Naive thymus-derived CD8-positive, alpha-beta T cell (primary cell): ENCODE measurements at regions not wholly inside any gene's neighbourhood (a gene's known extent, or its start where the extent isn't known, plus 50 kb on each side); places are given as distances from the start of the nearest gene placed in this dataset.
"Not testable (repeated sequence)": the region's sequence is repeated elsewhere in the genome, so short reads cannot be mapped to it uniquely, and the experiment has no call there.

Experiments used
- ATAC-seq, 2 donors: fragments of 150-1000 bp; cut with Tn5 transposase in 1 of 2; sonication (Bioruptor Pico), chemical (Tn5 transposase) in 1 of 2; 1 replicate in 1 of 2; 2 replicates in 1 of 2; pipeline ENCODE4 v1.10.0; 2021; ENCODE audit warnings: mild to moderate bottlenecking in 2 of 2, moderate library complexity in 2 of 2
- POLR2A ChIA-PET: fragments of 350-600 bp; sonication (Branson Sonifier 250); formaldehyde crosslinking; loops from one replicate; lab custom pipeline; 2021; ENCODE audit warnings: antibody characterized with exemption; lab: Charles Lee
- DNase-seq, 10 donors: peaks; one replicate each; pipeline versions ENCODE4 v3.0.0 to v3.0.0-alpha.2; 2020 to 2022
- H3K27ac Mint-ChIP-seq, 10 donors: one replicate each; pipeline ENCODE4 v1.8.0; 2020 to 2022; ENCODE audit warnings: mild to moderate bottlenecking in 10 of 10, mixed read lengths in 10 of 10, moderate library complexity in 4 of 10, inconsistent platforms in 1 of 10
- H3K27me3 Mint-ChIP-seq, 5 donors: one replicate each; pipeline ENCODE4 v1.8.0; 2021 to 2022; ENCODE audit warnings: mixed read lengths in 5 of 5
- H3K36me3 Mint-ChIP-seq, 3 donors: one replicate each; pipeline ENCODE4 v1.8.0; 2020 to 2022; ENCODE audit warnings: mixed read lengths in 3 of 3, mild to moderate bottlenecking in 2 of 3, inconsistent platforms in 1 of 3
- H3K4me1 Mint-ChIP-seq, 4 donors: one replicate each; pipeline ENCODE4 v1.8.0; 2021 to 2022; ENCODE audit warnings: mixed read lengths in 4 of 4
- H3K4me3 Mint-ChIP-seq, 10 donors: one replicate each; pipeline ENCODE4 v1.8.0; 2020 to 2022; ENCODE audit warnings: mild to moderate bottlenecking in 10 of 10, mixed read lengths in 10 of 10, moderate library complexity in 6 of 10, inconsistent platforms in 1 of 10
- H3K9me3 Mint-ChIP-seq, 9 donors: one replicate each; pipeline ENCODE4 v1.8.0; 2020 to 2022; ENCODE audit warnings: mixed read lengths in 9 of 9, mild to moderate bottlenecking in 3 of 9, inconsistent platforms in 1 of 9, moderate library complexity in 1 of 9

DNA sequence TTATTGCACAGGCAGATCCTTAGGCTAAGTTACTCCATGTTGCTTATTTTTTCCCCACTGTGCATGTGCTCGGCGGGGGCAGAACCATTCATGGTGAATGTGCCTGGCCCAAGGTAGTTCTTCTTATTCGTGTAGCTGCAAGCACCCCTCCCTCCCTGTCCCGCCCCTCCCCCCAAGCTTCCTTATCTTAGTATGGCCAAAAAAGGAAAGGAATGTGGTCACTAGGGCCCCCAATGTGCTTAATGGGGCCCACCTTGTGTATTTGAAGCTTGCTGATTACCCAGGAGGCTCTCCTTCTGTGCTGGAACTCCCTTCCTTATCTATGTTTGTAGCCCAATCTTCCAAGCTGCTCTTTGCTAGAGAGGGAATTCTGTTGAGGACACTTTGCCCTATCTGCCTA lies 1259.7 kb upstream of the RAG2 start:
- DNase-seq: no peak
- POLR2A ChIA-PET: no interaction called here
- Mint-ChIP-seq H3K4me1 (no peaks in the 10 kb centered on the region), H3K27ac (no peak overlapping the region), H3K9me3 (peaks cover 3 to 33% (median 9%) of the 10 kb centered on the region in 9 donors), H3K27me3 (no peaks in the 10 kb centered on the region), H3K4me3 (no peak overlapping the region), H3K36me3 (no peaks in the 10 kb centered on the region)
- ATAC-seq: no peak

DNA sequence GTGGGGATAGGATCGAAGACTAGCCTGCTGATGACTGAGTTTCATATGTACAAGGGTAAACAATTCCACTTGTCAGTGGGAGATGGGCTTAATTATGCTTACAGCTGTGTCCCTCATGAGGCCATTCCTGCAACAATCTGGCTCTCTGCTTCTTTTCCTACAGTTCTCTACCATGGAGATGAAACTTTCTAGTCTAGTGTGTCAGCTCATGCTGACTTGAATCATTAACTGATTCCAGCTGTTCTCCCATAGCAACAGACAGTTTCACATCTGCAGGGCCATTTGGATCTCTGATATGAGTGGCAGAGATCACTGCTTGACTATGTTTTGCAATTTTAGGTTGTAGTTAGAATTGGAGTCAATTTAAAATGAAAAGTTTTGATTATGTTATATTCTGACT lies 1251.7 kb upstream of the RAG2 start:
- no peaks in the 10 kb centered on the region for H3K36me3 Mint-ChIP-seq
- H3K9me3 Mint-ChIP-seq: peaks cover 0 to 16% (median 3%) of the 10 kb centered on the region in 9 donors
- H3K27ac Mint-ChIP-seq: no peak overlapping the region
- DNase-seq: no peak
- H3K4me1 Mint-ChIP-seq: no peaks in the 10 kb centered on the region
- H3K4me3 Mint-ChIP-seq: no peak overlapping the region
- POLR2A ChIA-PET: no interaction called here
- ATAC-seq: no peak
- H3K27me3 Mint-ChIP-seq: no peaks in the 10 kb centered on the region

DNA sequence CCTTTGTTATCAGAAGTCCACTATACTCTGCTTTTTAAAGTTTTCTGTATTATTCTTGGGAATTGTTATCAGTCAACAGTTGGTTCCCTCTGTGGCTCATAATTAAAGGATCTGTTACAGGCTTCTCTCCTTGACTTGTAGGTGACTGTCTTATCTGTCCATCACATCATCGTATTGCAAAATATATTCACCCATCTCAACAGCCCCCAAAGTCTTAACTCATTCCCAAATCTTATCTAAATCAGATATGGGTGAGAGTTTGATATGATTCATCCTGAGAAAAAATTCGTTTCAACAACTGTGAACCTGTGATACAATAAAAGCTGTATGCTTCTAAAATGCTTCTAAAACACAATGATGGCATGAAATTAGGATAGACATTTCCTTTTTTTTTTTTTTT lies 1245.6 kb upstream of the RAG2 start:
- ATAC-seq (no peak), DNase-seq (no peak)
- H3K9me3 Mint-ChIP-seq: peaks cover 0 to 21% (median 6%) of the 10 kb centered on the region in 9 donors
- no peaks in the 10 kb centered on the region for H3K27me3 Mint-ChIP-seq
- H3K4me3 Mint-ChIP-seq: no peak overlapping the region
- no peak overlapping the region for H3K27ac Mint-ChIP-seq
- no peaks in the 10 kb centered on the region for H3K4me1 Mint-ChIP-seq
- no peaks in the 10 kb centered on the region for H3K36me3 Mint-ChIP-seq
- POLR2A ChIA-PET: no interaction called here

DNA sequence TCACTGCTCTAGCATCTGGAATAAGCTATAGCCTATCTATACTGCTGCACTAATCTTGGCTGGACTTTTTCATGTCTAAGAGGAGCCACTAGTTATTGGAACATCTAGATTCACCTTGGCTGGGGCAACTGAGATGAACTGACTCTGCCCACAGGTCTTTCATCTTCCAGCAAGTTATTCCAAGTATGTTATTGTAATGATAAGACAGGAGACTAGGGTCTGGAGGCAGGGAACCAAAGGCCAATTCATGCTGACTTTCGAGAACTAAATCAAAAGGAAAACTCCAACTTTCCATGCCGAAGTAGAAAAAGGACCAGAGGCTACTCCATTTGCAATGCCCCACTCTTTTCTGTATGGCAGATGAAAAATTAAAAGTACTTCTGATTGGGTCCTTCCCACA lies 1243.0 kb upstream of the RAG2 start:
- DNase-seq: no peak
- Mint-ChIP-seq H3K36me3 (no peaks in the 10 kb centered on the region), H3K27ac (no peak overlapping the region)

DNA sequence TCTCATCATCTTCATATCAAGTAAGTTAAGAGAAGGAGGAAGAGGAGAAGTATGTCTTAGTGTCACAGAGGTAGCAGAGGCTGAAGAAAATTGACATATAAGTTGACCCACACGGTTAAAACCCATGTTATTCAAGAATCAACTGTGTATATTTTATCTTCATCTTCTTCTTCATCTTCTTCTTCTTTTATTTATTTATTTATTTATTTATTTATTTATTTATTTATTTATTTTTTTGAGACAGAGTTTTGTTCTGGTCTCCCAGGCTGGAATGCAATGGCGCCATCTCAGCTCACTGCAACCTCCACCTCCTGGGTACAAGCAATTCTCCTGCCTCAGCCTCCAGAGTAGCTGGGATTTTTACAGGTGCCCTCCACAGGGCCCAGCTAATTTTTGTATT lies 1242.3 kb upstream of the RAG2 start:
- POLR2A ChIA-PET, H3K27ac Mint-ChIP-seq, ATAC-seq, H3K4me3 Mint-ChIP-seq, H3K4me1 Mint-ChIP-seq, H3K36me3 Mint-ChIP-seq, DNase-seq, H3K27me3 Mint-ChIP-seq: not testable (repeated sequence)
- peaks cover 0 to 20% (median 7%) of the 10 kb centered on the region in 9 donors for H3K9me3 Mint-ChIP-seq

More for the DNA sequence above, 1243.0 kb upstream of the RAG2 start:
- peaks cover 0 to 21% (median 6%) of the 10 kb centered on the region in 9 donors for H3K9me3 Mint-ChIP-seq
- no peak overlapping the region for H3K4me3 Mint-ChIP-seq
- POLR2A ChIA-PET: no interaction called here
- no peaks in the 10 kb centered on the region for H3K27me3 Mint-ChIP-seq
- no peak for ATAC-seq
- H3K4me1 Mint-ChIP-seq: no peaks in the 10 kb centered on the region

DNA sequence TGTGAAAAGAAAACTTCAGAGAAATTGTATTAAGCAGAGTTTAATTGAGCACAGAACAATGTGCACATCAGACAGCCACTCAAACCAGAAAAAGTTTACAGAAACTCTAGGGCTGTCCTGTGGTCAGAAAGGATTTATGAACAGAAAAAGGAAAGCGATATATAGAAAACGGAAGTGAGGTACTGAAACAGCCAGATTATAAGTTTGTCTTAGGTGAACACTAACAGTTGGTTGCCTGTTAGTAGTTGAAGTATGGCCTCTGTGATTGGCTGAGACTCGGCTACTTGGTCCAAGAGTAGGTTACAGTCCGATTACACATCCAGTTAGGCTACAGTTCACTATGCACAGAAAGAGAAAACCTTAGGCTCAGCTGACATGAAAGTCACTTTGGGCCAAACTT lies 1232.5 kb upstream of the RAG2 start:
- H3K36me3 Mint-ChIP-seq: no peaks in the 10 kb centered on the region
- POLR2A ChIA-PET: no interaction called here

DNA sequence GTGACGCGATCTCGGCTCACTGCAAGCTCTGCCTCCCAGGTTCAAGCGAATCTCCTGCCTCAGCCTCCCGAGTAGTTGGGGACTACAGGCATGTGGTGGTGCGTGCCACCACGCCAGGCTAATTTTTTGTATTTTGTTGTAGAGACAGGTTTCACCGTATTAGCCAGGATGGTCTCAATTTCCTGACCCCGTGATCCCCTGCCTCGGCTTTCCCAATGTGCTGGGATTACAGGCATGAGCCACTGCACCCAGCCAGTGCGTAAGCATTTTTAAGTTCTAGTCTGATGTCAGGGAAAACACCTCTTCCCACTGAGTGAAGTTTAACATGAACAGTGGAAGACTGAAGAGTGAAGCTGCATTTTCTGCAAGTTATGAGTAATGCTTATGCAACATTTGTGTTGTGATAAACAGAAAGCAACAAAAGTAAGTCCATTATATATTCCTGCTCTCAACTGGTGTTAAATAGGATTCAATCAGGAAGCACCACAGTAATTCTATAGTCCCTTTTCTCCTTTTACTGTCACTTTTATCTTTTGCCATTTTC lies 1219.8 kb upstream of the RAG2 start:
- no peak for ATAC-seq
- Mint-ChIP-seq H3K27ac (no peak overlapping the region), H3K4me1 (no peaks in the 10 kb centered on the region), H3K4me3 (no peak overlapping the region), H3K27me3 (no peaks in the 10 kb centered on the region), H3K36me3 (no peaks in the 10 kb centered on the region), H3K9me3 (peaks cover 0 to 41% (median 7%) of the 10 kb centered on the region in 9 donors)
- POLR2A ChIA-PET: no interaction called here
- DNase-seq: peak in 1 of 10 donors; percentile 35

More for the DNA sequence above, 1232.5 kb upstream of the RAG2 start:
- H3K27me3 Mint-ChIP-seq: no peaks in the 10 kb centered on the region
- H3K4me3 Mint-ChIP-seq: no peak overlapping the region
- no peak for ATAC-seq
- no peaks in the 10 kb centered on the region for H3K4me1 Mint-ChIP-seq
- DNase-seq: no peak
- H3K9me3 Mint-ChIP-seq: peaks cover 0 to 19% (median 3%) of the 10 kb centered on the region in 9 donors
- no peak overlapping the region for H3K27ac Mint-ChIP-seq

DNA sequence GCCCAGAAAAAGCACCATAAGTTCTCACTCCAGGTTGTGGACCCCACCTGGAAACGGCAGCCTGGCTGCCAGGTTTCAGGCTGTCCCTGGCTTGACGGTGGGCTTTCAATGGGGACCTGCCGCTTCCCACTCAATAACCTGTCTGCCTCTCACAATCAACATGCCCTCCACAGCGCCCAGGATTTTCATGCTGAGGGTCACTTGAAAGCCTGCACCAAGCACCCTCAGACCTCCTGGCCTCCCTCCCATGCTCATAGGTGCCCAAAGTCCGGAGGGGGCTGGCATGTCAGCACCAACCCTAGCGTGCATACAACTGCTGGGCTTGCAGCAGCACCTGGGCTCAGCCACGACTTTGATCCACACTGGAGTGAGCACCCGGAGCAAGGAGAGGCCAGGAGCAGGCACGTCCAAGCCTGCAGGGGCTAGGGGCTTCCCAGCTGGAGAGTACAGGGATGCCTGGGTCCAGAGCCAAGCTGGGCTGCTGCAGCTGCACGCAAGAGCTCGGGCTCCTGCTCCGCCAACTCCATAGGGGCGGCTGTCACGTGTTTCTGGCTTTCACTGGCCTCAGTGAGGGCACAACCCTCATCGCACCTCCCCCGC lies 1214.3 kb upstream of the RAG2 start:
- H3K9me3 Mint-ChIP-seq: peaks cover 0 to 16% (median 4%) of the 10 kb centered on the region in 9 donors
- peak in 1 of 10 donors; percentile 52 for DNase-seq

DNA sequence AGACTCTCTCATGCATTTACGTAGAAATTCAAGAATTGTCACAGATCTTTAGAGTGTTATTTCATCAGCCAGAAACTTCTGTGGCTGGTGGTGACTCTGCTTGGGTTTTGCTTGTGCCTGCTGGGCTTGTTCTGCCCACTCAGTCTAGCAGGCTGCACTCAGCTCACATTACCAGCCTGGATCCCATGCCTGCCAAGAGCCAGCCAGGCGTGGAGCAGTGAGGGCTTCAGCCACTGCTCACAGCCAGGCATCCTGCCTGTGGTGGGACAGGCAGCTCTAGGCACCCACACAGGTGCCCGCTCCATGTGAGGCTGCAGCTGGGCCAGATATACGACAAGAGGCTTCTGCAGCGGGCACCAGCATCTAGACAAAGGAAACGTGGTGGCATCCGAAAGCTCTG lies 1213.3 kb upstream of the RAG2 start:
- Mint-ChIP-seq H3K9me3 (peaks cover 0 to 16% (median 4%) of the 10 kb centered on the region in 9 donors), H3K36me3 (no peaks in the 10 kb centered on the region), H3K27ac (no peak overlapping the region), H3K27me3 (no peaks in the 10 kb centered on the region), H3K4me1 (no peaks in the 10 kb centered on the region), H3K4me3 (no peak overlapping the region)
- ATAC-seq (no peak), DNase-seq (peak in 1 of 10 donors; percentile 26)
- POLR2A ChIA-PET: no interaction called here

More for the DNA sequence above, 1214.3 kb upstream of the RAG2 start:
- no peak for ATAC-seq
- H3K27ac Mint-ChIP-seq: no peak overlapping the region
- H3K4me1 Mint-ChIP-seq: no peaks in the 10 kb centered on the region
- H3K27me3 Mint-ChIP-seq: no peaks in the 10 kb centered on the region
- H3K4me3 Mint-ChIP-seq: no peak overlapping the region
- no peaks in the 10 kb centered on the region for H3K36me3 Mint-ChIP-seq
- POLR2A ChIA-PET: no interaction called here

DNA sequence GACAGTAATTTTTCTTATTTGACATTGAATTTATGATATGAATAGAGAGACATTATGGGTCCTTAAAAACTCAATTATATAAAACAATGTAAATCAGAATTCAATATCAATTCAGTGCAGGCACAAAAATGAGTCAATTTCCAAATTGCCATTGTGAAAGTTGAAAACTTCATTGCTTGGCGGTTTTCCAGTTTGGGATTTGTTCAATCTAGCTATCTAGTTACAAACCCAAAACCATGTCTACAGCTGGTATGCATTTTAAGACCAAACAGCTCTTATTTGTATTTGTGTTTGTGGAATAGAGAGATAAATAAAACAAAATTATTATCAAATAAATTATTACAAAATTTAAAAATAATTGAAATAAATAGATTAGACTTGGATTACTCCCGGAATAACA lies 1206.6 kb upstream of the RAG2 start:
- POLR2A ChIA-PET: no interaction called here
- Mint-ChIP-seq H3K27me3 (no peaks in the 10 kb centered on the region), H3K9me3 (peaks cover 0 to 21% (median 7%) of the 10 kb centered on the region in 9 donors), H3K36me3 (peaks cover 0 to 4% (median 0%) of the 10 kb centered on the region in 3 donors), H3K27ac (no peak overlapping the region), H3K4me1 (no peaks in the 10 kb centered on the region), H3K4me3 (no peak overlapping the region)
- no peak for ATAC-seq
- DNase-seq: no peak

DNA sequence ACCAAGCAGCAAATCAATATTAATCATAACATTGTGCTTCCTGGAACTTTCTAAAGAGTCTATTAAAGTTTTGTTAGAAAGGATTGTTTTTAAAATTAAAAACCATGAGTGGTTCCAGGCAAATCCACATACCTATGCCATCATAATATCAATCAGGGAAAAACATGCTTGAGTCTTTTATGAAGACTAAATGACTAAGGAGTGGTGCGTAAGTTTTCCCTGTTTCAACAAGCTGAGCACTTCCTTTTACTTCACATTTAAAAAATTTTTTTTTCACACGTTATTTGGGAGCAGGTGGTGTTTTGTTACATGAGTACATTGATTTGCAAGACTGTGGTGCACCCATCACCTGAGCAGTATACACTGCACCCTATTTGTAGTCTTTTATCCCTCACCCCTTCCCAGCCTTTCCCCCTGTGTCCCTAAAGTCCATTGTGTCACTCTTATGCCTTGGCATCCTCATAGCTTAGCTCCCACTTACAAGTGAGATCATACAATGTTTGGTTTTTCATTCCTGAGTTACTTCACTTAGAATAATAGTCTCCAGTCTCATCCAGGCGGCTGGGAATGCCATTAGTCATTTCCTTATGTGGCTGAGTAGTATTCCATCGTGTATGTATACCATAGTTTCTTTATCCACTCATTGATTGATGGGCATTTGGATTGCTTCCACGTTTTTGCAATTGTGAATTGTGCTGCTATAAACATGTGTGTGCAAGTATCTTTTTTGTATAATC lies 1190.3 kb upstream of the RAG2 start:
- peaks cover 14 to 46% (median 21%) of the 10 kb centered on the region in 9 donors for H3K9me3 Mint-ChIP-seq
- H3K27ac Mint-ChIP-seq: no peak overlapping the region
- peaks cover 0 to 10% (median 0%) of the 10 kb centered on the region in 3 donors for H3K36me3 Mint-ChIP-seq
- POLR2A ChIA-PET: no interaction called here
- no peak for ATAC-seq
- no peaks in the 10 kb centered on the region for H3K27me3 Mint-ChIP-seq
- DNase-seq: no peak
- no peak overlapping the region for H3K4me3 Mint-ChIP-seq
- H3K4me1 Mint-ChIP-seq: no peaks in the 10 kb centered on the region

DNA sequence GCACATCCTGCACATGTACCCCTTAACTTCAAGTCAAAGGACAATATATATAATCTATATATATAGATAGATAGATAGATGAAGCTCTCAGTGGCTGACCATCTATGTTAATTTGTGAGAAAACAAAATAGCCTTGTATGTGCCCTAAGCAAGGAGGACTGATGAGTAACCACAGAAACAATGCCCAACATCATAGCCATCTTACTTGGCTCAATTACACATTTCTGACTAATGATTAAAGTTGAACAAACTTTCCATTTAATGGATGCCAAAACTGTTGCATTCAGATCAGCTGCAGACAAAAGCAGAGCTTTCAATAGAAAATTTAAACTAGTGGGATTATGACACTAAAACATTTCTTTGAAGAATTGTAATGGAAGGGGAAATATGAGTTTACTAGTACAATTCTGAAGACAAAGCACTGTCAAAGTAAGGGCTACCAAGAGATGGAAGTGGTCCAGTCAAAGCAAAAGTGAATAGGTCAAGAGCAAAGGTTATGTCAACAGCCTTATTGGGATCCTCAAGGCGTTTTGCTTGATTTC lies 1188.2 kb upstream of the RAG2 start:
- POLR2A ChIA-PET: no interaction called here
- Mint-ChIP-seq H3K27ac (no peak overlapping the region), H3K36me3 (peaks cover 0 to 21% (median 0%) of the 10 kb centered on the region in 3 donors), H3K4me3 (no peak overlapping the region), H3K27me3 (no peaks in the 10 kb centered on the region), H3K4me1 (no peaks in the 10 kb centered on the region), H3K9me3 (peaks cover 22 to 58% (median 33%) of the 10 kb centered on the region in 9 donors)
- DNase-seq (no peak), ATAC-seq (no peak)

DNA sequence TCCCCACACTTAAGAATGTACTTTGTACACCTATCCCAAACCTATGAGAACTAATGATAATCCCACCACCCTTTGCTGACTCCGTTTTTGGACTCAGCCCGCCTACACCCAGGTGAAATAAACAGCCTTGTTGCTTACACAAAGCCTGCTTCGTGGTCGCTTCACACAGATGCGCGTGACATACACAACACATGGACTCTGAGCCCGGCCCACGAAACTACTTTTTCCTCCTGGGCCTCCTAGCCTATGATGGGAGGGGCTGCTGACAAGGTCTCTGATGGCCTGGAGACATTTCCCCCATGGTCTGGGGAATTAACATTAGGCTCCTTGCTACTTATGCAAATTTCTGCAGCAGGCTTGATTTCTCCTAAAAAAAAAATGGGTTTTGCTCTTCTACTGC lies 1176.4 kb upstream of the RAG2 start:
- Mint-ChIP-seq H3K27me3 (no peaks in the 10 kb centered on the region), H3K27ac (no peak overlapping the region), H3K9me3 (peaks cover 0 to 32% (median 14%) of the 10 kb centered on the region in 9 donors), H3K36me3 (no peaks in the 10 kb centered on the region), H3K4me1 (no peaks in the 10 kb centered on the region), H3K4me3 (no peak overlapping the region)
- ATAC-seq (no peak), DNase-seq (no peak)
- POLR2A ChIA-PET: no interaction called here
